CD4-positive, alpha-beta T cell treated with Interleukin-4 for 1 hour (primary cell): ENCODE measurements at regions not wholly inside any gene's neighbourhood (a gene's known extent, or its start where the extent isn't known, plus 50 kb on each side); places are given as distances from the start of the nearest gene placed in this dataset.
"Not testable (repeated sequence)": the region's sequence is repeated elsewhere in the genome, so short reads cannot be mapped to it uniquely, and the experiment has no call there.

Experiments
- DNase-seq, 2 donors: peaks; one replicate each; pipeline ENCODE4 v3.0.0-alpha.2; 2020 to 2022

GRCh38 chr7:101744588-101744987 lies 72.8 kb upstream of the CUX1 start:
- DNase-seq, result no peak

- no peak for DNase-seq
Observed at GRCh38 chr7:101746314-101746713, 71.1 kb upstream of the CUX1 start.

- no peak for DNase-seq
Observed at GRCh38 chr7:101747053-101747878, 70.2 kb upstream of the CUX1 start.

- no peak for DNase-seq
Observed at GRCh38 chr7:101747879-101748345, 69.5 kb upstream of the CUX1 start.

GRCh38 chr7:101749891-101750290 lies 67.5 kb upstream of the CUX1 start:
- DNase-seq, result no peak

GRCh38 chr7:101753316-101753715 lies 64.1 kb upstream of the CUX1 start:
- no peak for DNase-seq

- no peak for DNase-seq
Observed at GRCh38 chr7:101754424-101755159, 62.8 kb upstream of the CUX1 start.

- no peak for DNase-seq
Observed at GRCh38 chr7:101757879-101758278, 59.5 kb upstream of the CUX1 start.

GRCh38 chr7:101758519-101758918 lies 58.9 kb upstream of the CUX1 start:
- not testable (repeated sequence) for DNase-seq

- DNase-seq, result no peak
Observed at GRCh38 chr7:101764221-101764620, 53.2 kb upstream of the CUX1 start.

GRCh38 chr7:101767544-101767943 lies 49.9 kb upstream of the CUX1 start:
- DNase-seq, result no peak
